ENCODE measurements at regions not wholly inside any gene's neighbourhood (a gene's known extent, or its start where the extent isn't known, plus 50 kb on each side); places are given as distances from the start of the nearest gene placed in this dataset.

DNA sequence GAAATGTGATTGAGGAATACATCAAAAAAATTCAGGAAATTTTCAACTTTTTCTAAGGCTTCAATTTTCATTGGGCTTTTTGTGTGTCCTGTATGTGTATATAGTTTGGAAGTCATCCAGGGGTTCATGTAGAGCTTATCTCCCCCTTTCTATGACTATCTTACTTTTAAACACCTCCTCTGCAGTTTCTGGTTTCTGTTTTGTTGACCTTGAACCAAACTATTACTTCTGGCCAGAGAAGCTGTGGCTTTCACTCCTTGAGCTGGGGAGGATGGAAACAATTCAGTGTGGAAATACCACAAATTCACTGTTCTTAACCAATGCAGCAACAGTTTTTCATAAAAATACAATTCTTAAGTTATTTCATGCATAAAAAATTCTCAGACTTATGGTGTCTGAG, 613.2 kb upstream of the SEL1L start:
- TF ChIP-seq FOXP2 (optimal IDR thresholded peaks at IDR 0.05; ENCODE audit: borderline replicate concordance, extremely low read depth, extremely low read length, insufficient read depth) = no peak
- TF ChIP-seq SIN3A (IDR thresholded peaks at IDR 0.05; ENCODE audit: borderline replicate concordance, insufficient read depth, low read length) = no peak
- TF ChIP-seq TAF1 (IDR thresholded peaks at IDR 0.05; ENCODE audit: borderline replicate concordance, insufficient read depth, low read length) = no peak
- TF ChIP-seq, protein P1, sequence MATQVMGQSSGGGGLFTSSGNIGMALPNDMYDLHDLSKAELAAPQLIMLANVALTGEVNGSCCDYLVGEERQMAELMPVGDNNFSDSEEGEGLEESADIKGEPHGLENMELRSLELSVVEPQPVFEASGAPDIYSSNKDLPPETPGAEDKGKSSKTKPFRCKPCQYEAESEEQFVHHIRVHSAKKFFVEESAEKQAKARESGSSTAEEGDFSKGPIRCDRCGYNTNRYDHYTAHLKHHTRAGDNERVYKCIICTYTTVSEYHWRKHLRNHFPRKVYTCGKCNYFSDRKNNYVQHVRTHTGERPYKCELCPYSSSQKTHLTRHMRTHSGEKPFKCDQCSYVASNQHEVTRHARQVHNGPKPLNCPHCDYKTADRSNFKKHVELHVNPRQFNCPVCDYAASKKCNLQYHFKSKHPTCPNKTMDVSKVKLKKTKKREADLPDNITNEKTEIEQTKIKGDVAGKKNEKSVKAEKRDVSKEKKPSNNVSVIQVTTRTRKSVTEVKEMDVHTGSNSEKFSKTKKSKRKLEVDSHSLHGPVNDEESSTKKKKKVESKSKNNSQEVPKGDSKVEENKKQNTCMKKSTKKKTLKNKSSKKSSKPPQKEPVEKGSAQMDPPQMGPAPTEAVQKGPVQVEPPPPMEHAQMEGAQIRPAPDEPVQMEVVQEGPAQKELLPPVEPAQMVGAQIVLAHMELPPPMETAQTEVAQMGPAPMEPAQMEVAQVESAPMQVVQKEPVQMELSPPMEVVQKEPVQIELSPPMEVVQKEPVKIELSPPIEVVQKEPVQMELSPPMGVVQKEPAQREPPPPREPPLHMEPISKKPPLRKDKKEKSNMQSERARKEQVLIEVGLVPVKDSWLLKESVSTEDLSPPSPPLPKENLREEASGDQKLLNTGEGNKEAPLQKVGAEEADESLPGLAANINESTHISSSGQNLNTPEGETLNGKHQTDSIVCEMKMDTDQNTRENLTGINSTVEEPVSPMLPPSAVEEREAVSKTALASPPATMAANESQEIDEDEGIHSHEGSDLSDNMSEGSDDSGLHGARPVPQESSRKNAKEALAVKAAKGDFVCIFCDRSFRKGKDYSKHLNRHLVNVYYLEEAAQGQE (IDR thresholded peaks at IDR 0.05; ENCODE audit: insufficient read depth in 1 of 2, low read depth in 2 of 2, low read length in 2 of 2) = no peak
- no peak for TF ChIP-seq POLR2AphosphoS5 (IDR thresholded peaks at IDR 0.05; ENCODE audit: low read depth, low read length)

DNA sequence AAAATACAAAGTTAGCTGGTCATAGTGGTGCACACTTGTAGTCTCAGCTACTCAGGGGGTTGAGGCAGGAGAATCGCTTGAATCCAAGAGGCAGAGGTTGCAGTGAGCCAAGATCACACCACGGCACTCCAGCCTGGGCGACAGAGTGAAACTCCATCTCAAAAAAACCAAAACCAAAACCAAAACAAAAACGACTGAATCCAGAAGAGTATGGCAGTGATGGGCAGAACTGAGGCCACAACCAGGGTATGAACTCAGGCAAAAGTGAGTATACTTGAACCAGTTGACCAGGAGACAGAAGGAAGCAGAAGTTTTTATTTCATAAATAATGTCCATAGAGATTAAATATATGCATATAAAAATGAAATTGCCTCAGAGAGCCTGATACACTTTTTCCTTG, 620.0 kb upstream of the SEL1L start:
- no peak for TF ChIP-seq TAF1 (IDR thresholded peaks at IDR 0.05; ENCODE audit: borderline replicate concordance, insufficient read depth, low read length)
- TF ChIP-seq, protein P1 (IDR thresholded peaks at IDR 0.05; ENCODE audit: insufficient read depth in 1 of 2, low read depth in 2 of 2, low read length in 2 of 2) = no peak
- TF ChIP-seq SIN3A (IDR thresholded peaks at IDR 0.05; ENCODE audit: borderline replicate concordance, insufficient read depth, low read length) = no peak
- no peak for TF ChIP-seq FOXP2 (optimal IDR thresholded peaks at IDR 0.05; ENCODE audit: borderline replicate concordance, extremely low read depth, extremely low read length, insufficient read depth)
- no peak for TF ChIP-seq POLR2AphosphoS5 (IDR thresholded peaks at IDR 0.05; ENCODE audit: low read depth, low read length)

DNA sequence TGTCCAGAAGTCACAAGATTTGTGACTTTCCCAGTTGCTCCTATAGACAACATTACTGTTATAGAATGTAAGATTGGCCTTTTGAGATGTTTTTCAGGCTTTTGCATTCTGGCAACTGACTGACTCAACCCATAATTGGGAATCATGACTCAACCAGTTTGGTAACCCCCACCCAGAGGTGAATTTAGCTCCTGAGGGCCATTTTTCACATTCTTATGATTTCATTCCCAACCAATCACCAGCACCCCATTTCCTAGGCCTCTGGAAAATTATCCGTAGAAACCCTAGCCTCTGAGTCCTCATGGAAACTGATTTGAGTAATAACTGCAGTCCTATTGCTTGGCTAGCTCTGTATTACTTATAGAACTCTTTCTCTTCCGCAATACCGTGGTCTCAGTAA, 626.0 kb upstream of the SEL1L start:
- TF ChIP-seq, protein P1 (IDR thresholded peaks at IDR 0.05; ENCODE audit: insufficient read depth in 1 of 2, low read depth in 2 of 2, low read length in 2 of 2) = no peak
- TF ChIP-seq SIN3A (IDR thresholded peaks at IDR 0.05; ENCODE audit: borderline replicate concordance, insufficient read depth, low read length) = no peak
- TF ChIP-seq FOXP2 (optimal IDR thresholded peaks at IDR 0.05; ENCODE audit: borderline replicate concordance, extremely low read depth, extremely low read length, insufficient read depth) = no peak
- no peak for TF ChIP-seq POLR2AphosphoS5 (IDR thresholded peaks at IDR 0.05; ENCODE audit: low read depth, low read length)
- TF ChIP-seq TAF1 (IDR thresholded peaks at IDR 0.05; ENCODE audit: borderline replicate concordance, insufficient read depth, low read length) = no peak

DNA sequence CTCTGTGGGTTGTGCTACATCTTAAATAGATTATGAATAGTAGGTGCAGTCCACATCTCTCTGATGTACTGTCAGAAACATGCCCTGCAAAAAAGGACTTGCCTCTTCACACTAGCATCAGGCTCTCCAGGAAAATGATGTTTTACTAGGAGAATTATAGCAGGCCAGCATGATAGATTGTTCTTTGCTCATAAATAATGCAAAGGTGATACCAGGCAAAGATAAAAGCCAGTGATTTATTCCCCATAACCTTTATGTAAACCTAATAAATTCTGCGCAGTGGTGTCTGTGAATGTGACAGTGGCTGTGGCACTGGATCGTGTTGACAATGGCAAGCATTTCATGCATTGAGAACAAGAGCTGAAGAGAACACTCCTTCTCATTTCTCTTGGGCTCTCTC, 646.5 kb upstream of the SEL1L start:
- TF ChIP-seq, protein P1 (IDR thresholded peaks at IDR 0.05; ENCODE audit: insufficient read depth in 1 of 2, low read depth in 2 of 2, low read length in 2 of 2) = no peak
- TF ChIP-seq TAF1 (IDR thresholded peaks at IDR 0.05; ENCODE audit: borderline replicate concordance, insufficient read depth, low read length) (no peak), FOXP2 (optimal IDR thresholded peaks at IDR 0.05; ENCODE audit: borderline replicate concordance, extremely low read depth, extremely low read length, insufficient read depth) (no peak), POLR2AphosphoS5 (IDR thresholded peaks at IDR 0.05; ENCODE audit: low read depth, low read length) (no peak), SIN3A (IDR thresholded peaks at IDR 0.05; ENCODE audit: borderline replicate concordance, insufficient read depth, low read length) (no peak)

DNA sequence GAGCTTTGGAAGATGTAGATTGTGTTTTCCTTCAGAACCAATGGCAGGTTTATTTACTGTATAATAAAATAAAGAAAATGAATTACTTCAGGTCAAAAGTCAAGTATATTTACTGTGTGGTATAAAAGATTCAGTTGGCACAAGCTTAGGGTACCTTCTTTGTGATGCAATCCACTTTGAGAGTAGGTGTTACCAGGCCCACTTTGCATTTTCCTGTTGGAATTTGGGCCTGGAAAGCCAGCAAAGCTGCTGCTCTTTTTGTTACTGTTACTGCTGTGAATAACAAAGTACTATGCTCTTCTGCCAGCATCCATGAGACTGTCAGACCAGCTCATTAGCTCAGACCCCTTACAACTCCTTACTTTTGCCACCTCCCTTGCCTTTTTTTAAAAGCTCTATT, 649.0 kb upstream of the SEL1L start:
- no peak for TF ChIP-seq FOXP2 (optimal IDR thresholded peaks at IDR 0.05; ENCODE audit: borderline replicate concordance, extremely low read depth, extremely low read length, insufficient read depth)
- TF ChIP-seq TAF1 (IDR thresholded peaks at IDR 0.05; ENCODE audit: borderline replicate concordance, insufficient read depth, low read length) = no peak
- no peak for TF ChIP-seq SIN3A (IDR thresholded peaks at IDR 0.05; ENCODE audit: borderline replicate concordance, insufficient read depth, low read length)
- TF ChIP-seq, protein P1 (IDR thresholded peaks at IDR 0.05; ENCODE audit: insufficient read depth in 1 of 2, low read depth in 2 of 2, low read length in 2 of 2) = no peak
- TF ChIP-seq POLR2AphosphoS5 (IDR thresholded peaks at IDR 0.05; ENCODE audit: low read depth, low read length) = no peak
